GM12878 (cell line): ENCODE measurements at regions not wholly inside any gene's neighbourhood (a gene's known extent, or its start where the extent isn't known, plus 50 kb on each side); places are given as distances from the start of the nearest gene placed in this dataset.

Experiments used
- ATAC-seq: fragments of 200-7000 bp; cut with Tn5 transposase; 3 replicates; pipeline ENCODE4 v1.9.1; 2020; ENCODE audit warnings: mild to moderate bottlenecking, moderate library complexity
- BruUV-seq: library from RNA; stranded (reverse); fragments of 400-500 nt; replicated peaks from 2 replicates; lab custom pipeline; 2021; lab: Mats Ljungman, UMichigan
- CTCF ChIA-PET: fragments of 300-600 bp; sonication (Branson Sonifier 250); formaldehyde crosslinking; extraction: SDS; loops from one replicate; lab custom pipeline; 2021; ENCODE audit warnings: inconsistent platforms; lab: Yijun Ruan, JAX
- POLR2A ChIA-PET: fragments of 350-600 bp; formaldehyde crosslinking; extraction: SDS; loops from one replicate; lab custom pipeline; 2021; ENCODE audit warnings: inconsistent platforms; lab: Charles Lee
- RAD21 ChIA-PET: fragments of 300-600 bp; sonication (Branson Sonifier 250); formaldehyde crosslinking; loops from one replicate; lab custom pipeline; 2023; ENCODE audit warnings: antibody characterized with exemption; ENCODE audit not compliant: unreplicated experiment; lab: Charles Lee
- SMC1A ChIA-PET: fragments of 300-600 bp; sonication (Branson Sonifier 250); formaldehyde crosslinking; loops from one replicate; lab custom pipeline; 2023; ENCODE audit not compliant: unreplicated experiment, uncharacterized antibody; lab: Charles Lee
- DNase-seq: peaks from one replicate; pipeline ENCODE4 v3.0.0-alpha.2; 2011; ENCODE audit warnings: low read depth, low spot score
- FAIRE-seq: peaks from 3 replicates; lab custom pipeline; 2011; peaks lifted over from hg19 to GRCh38; lab: Jason Lieb, UNC
- H2AFZ ChIP-seq: 2 replicates; pipeline ENCODE4 v1.6.0; 2011; ENCODE audit warnings: low read depth, low read length, control low read depth; ENCODE audit not compliant: control insufficient read depth
- H3K27ac ChIP-seq: 2 replicates; pipeline ENCODE4 v1.5.1; 2011; ENCODE audit warnings: control low read depth; ENCODE audit not compliant: control insufficient read depth, insufficient read depth
- H3K27me3 ChIP-seq, 2 experiments: replicated peaks in 1 of 2; 2 replicates each; pipeline versions ENCODE4 v1.6.0 to v1.6.1; 2011; ENCODE audit warnings: low read length in 1 of 2; ENCODE audit not compliant: control insufficient read depth in 2 of 2, insufficient read depth in 2 of 2
- H3K36me3 ChIP-seq, 2 experiments: 2 replicates each; pipeline ENCODE4 v1.5.1; 2011; ENCODE audit warnings: low read length in 1 of 2; ENCODE audit not compliant: control insufficient read depth in 2 of 2, insufficient read depth in 2 of 2
- H3K4me1 ChIP-seq: 2 replicates; pipeline ENCODE4 v1.6.1; 2011; ENCODE audit warnings: mild to moderate bottlenecking, low read length, moderate library complexity, mixed read lengths; ENCODE audit not compliant: control insufficient read depth, insufficient read depth
- H3K4me2 ChIP-seq: 2 replicates; pipeline ENCODE4 v1.6.0; 2011; ENCODE audit warnings: control low read depth; ENCODE audit not compliant: control insufficient read depth, insufficient read depth
- H3K4me3 ChIP-seq: fragments of 200-600 bp; sonication (generic); 2 replicates; pipeline ENCODE4 v1.5.1; 2016
- H3K79me2 ChIP-seq: 2 replicates; pipeline ENCODE4 v1.6.0; 2011; ENCODE audit warnings: low read length; ENCODE audit not compliant: control insufficient read depth, insufficient read depth
- H3K9ac ChIP-seq: 2 replicates; pipeline ENCODE4 v1.8.0; 2011; ENCODE audit warnings: low read length, control low read depth, mixed read lengths; ENCODE audit not compliant: control insufficient read depth, insufficient read depth
- H3K9me3 ChIP-seq: replicated peaks from 3 replicates; pipeline ENCODE4 v1.5.1; 2011; ENCODE audit warnings: mild to moderate bottlenecking, low read length; ENCODE audit not compliant: control insufficient read depth, insufficient read depth
- H4K20me1 ChIP-seq: 2 replicates; pipeline ENCODE4 v1.6.0; 2011; ENCODE audit not compliant: control insufficient read depth, insufficient read depth
- CTCF ChIP-seq, 3 experiments: IDR thresholded peaks in 2 of 3; conservative IDR thresholded peaks in 1 of 3; 2 replicates each; pipeline ENCODE4 v1.5.1; 2011; ENCODE audit warnings: low read depth in 3 of 3, low read length in 3 of 3, mild to moderate bottlenecking in 3 of 3, control low read depth in 2 of 3, moderate library complexity in 2 of 3, inconsistent platforms in 1 of 3, mixed read lengths in 1 of 3; ENCODE audit not compliant: control insufficient read depth in 2 of 3, insufficient read depth in 1 of 3; ENCODE audit errors: extremely low read depth in 1 of 3
- ELK1 ChIP-seq: IDR thresholded peaks from 2 replicates; pipeline ENCODE4 v1.6.1; 2012; ENCODE audit warnings: low read depth, low read length, improper control_type of control experiment
- EP300 ChIP-seq, 2 experiments: fragments of 150-350 bp in 1 of 2; IDR thresholded peaks; 2 replicates each; pipeline ENCODE4 v1.6.1; 2011 to 2012; ENCODE audit warnings: low read depth in 2 of 2, low read length in 2 of 2, borderline replicate concordance in 1 of 2, improper control_type of control experiment in 1 of 2, inconsistent platforms in 1 of 2; ENCODE audit not compliant: control insufficient read depth in 1 of 2
- ESRRA ChIP-seq: IDR thresholded peaks from 2 replicates; pipeline ENCODE4 v1.6.1; 2012; ENCODE audit warnings: mild to moderate bottlenecking, low read length, improper control_type of control experiment
- MTA2 ChIP-seq: fragments of 450-650 bp; IDR thresholded peaks from 2 replicates; pipeline ENCODE4 v1.6.1; 2016; ENCODE audit warnings: low read depth, mild to moderate bottlenecking, moderate library complexity
- SP1 ChIP-seq: IDR thresholded peaks from one replicate; pipeline ENCODE4 v1.6.1; 2011; ENCODE audit warnings: low read depth, low read length
- ZBTB40 ChIP-seq: fragments of 450-650 bp; IDR thresholded peaks from 2 replicates; pipeline ENCODE4 v1.6.1; 2016; ENCODE audit warnings: mild to moderate bottlenecking, moderate library complexity, borderline replicate concordance
- WGBS: methylation state at CpG from one replicate; pipeline ENCODE4 v1.1.6; 2016; ENCODE audit warnings: low lambda C conversion rate; ENCODE audit not compliant: insufficient replicate concordance, insufficient coverage; ENCODE audit errors: missing lambda C conversion rate; 5-methylcytosine and 5-hydroxymethylcytosine counted together
- in situ Hi-C: fragments of 300-500 bp; cut with MboI; formaldehyde crosslinking; loops from 9 replicates; pipeline ENCODE4 v1.14.3; 2018; ENCODE audit warnings: mixed read lengths
- intact Hi-C: fragments of 100-400 bp; cut with micrococcal nuclease; formaldehyde crosslinking; loops from one replicate; pipeline ENCODE4 v1.14.2; 2022; ENCODE audit not compliant: unreplicated experiment

- no peaks in the 10 kb centered on the region for H3K79me2 ChIP-seq
- ChIA-PET SMC1A (no interaction called here), POLR2A (interaction anchor here (0.6 kb wide), 1 partner anchor 1402 kb away, joined by 4 read pairs; no protein-coding TSS in a partner anchor), CTCF (interaction anchor here (1.5 kb wide), 1 partner anchor 10 kb away, joined by 5 read pairs; no protein-coding TSS in a partner anchor), RAD21 (no interaction called here)
- no TSS peak for BruUV-seq
- H3K4me1 ChIP-seq, result no peaks in the 10 kb centered on the region
- H3K27me3 ChIP-seq, result no peaks in the 10 kb centered on the region
- ATAC-seq, result no peak
- no peaks in the 10 kb centered on the region for H4K20me1 ChIP-seq
- 31% methylated on average over 5 of the region's 5 CpGs for WGBS
- no peaks in the 10 kb centered on the region for H3K36me3 ChIP-seq
- FAIRE-seq, result no peak
- intact Hi-C loops, result no loop called here
- no peak overlapping the region for H3K27ac ChIP-seq
- no peak overlapping the region for H2AFZ ChIP-seq
- H3K9me3 ChIP-seq, result no peaks in the 10 kb centered on the region
- DNase-seq, result no peak
- TF ChIP-seq ZBTB40 (no peak), ESRRA (no peak), SP1 (no peak), MTA2 (no peak), EP300 (IDR thresholded peaks at IDR 0.05; ENCODE audit: borderline replicate concordance in 1 of 2, control insufficient read depth in 1 of 2, low read depth in 2 of 2, low read length in 2 of 2) (no peak), ELK1 (no peak), CTCF (IDR thresholded peaks at IDR 0.05 in 2 of 3, conservative IDR thresholded peaks at IDR 0.05 in 1 of 3; ENCODE audit: control insufficient read depth in 2 of 3, extremely low read depth in 1 of 3, insufficient read depth in 1 of 3, low read depth in 3 of 3, low read length in 3 of 3) (no peak)
- no peak overlapping the region for H3K9ac ChIP-seq
- no peak overlapping the region for H3K4me3 ChIP-seq
- H3K4me2 ChIP-seq, result no peak overlapping the region
- in situ Hi-C loops, result no loop called here
Observed at GRCh38 chr17:71057938-71058337, 888.6 kb downstream of the KCNJ2 start.
